ENCODE measurements at regions not wholly inside any gene's neighbourhood (a gene's known extent, or its start where the extent isn't known, plus 50 kb on each side); places are given as distances from the start of the nearest gene placed in this dataset.

- TF ChIP-seq CTBP1 (IDR thresholded peaks at IDR 0.05; ENCODE audit: borderline replicate concordance) = no peak
- TF ChIP-seq TARDBP (IDR thresholded peaks at IDR 0.05) = no peak
These were observed 798.4 kb downstream of the TUSC7 start for GRCh38 chr3:117507958-117508357.
